ENCODE measurements at regions not wholly inside any gene's neighbourhood (a gene's known extent, or its start where the extent isn't known, plus 50 kb on each side); places are given as distances from the start of the nearest gene placed in this dataset.

DNA sequence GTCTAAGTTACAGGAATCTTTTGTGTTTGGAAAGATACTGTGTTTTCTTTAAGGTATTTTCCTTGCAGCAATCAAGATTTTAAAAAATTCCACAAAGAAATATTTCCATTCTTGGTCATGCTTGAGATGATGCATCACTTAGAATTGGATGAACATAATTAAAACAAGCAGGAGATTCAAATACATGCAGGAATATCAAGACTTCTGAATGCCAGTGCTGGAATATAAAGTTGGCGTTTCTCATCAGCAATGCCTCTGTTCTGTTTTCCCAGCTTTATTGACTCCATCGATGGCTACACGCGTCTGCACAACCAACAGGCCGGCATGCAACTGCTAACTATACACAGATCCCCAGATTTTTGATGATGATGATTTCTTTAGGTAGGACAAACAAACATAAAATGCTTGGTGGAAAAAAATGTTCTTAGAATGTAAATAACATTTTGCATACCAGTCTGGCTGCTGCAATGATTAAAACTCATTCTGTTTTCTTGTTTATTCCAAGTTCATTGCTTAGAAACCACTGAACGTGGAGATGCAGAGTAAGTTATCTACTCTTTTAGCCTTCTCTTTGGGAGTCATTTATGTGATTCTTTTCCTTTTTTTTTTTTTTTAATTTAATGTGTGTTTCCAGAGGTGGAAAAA lies 91.3 kb upstream of the FAM171A1 start:
- no peak overlapping the region for H3K4me3 ChIP-seq
- H3K27ac ChIP-seq, result no peak overlapping the region
- no peaks in the 10 kb centered on the region for H3K9me3 ChIP-seq
- WGBS, 2 donors (ENCODE audit: low coverage in 1 of 2), result 90% methylated on average over 6 of the region's 6 CpGs
- intact Hi-C loops (cut with DNase I; ENCODE audit: low total_unique reads) (no loop called here), in situ Hi-C loops (cut with MboI; ENCODE audit: low pct_ligation_motif_present in 1 of 4, low pct_unique_long_range_greater_than_20kb in 1 of 4, low sequenced_read_pairs in 3 of 4) (no loop called here)
- no peaks in the 10 kb centered on the region for H3K36me3 ChIP-seq
- TF ChIP-seq POLR2A (IDR thresholded peaks at IDR 0.05) (no peak), EP300 (IDR thresholded peaks at IDR 0.05; ENCODE audit: low read depth) (no peak), CTCF (IDR thresholded peaks at IDR 0.05) (no peak), POLR2AphosphoS5 (IDR thresholded peaks at IDR 0.05) (no peak)
- no peak for DNase-seq
- H3K27me3 ChIP-seq, result peaks cover 2% of the 10 kb centered on the region
- no peaks in the 10 kb centered on the region for H3K4me1 ChIP-seq

DNA sequence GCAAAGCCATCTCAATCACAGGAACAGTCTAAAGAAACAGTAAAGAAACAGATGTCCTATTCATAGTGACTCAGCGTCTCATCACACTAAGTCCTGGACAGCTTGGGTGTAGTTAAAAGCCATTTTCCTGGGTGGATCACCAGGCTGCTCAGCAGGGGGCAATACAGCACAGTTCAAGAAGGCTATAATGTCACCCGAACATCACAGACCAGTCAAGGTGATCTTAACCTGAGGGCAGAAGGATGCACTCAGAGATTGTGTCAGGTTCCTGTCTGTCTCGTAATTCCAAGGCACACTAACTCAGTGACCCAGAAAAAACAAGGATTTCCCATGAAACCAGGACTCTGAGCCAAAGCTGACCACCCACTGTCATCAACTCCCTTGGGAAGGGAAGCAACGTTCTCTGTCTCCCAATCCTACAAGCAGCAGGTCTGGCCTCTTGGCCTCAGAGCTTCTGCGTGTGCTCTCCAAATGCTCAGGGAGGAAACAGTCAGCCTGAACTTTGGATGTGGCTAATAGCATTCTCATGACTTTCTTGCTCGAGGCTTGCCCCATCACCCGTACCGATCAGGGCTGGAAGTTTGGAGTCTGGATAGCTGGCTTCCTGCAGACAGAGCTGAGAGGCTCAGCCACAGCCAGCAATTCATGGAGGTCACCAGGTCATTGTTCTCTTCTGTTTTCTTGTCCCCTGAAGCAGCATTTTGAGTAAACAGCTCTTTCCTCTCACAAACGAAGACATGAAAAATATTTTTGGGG lies 90.4 kb upstream of the FAM171A1 start:
- 50 to 55% methylated on average over 1 to 9 of the region's 9 CpGs for WGBS, 2 donors (ENCODE audit: low coverage in 1 of 2)
- peak; percentile 18 for DNase-seq
- peak in 4 of 5 experiments; percentile 16 to 29 (median 20) for TF ChIP-seq CTCF (IDR thresholded peaks at IDR 0.05)
- TF ChIP-seq POLR2A (IDR thresholded peaks at IDR 0.05), result no peak
- Histone ChIP-seq H3K27me3 (peaks cover 2% of the 10 kb centered on the region), H3K27ac (no peak overlapping the region), H3K36me3 (no peaks in the 10 kb centered on the region), H3K4me3 (no peak overlapping the region), H3K9me3 (no peaks in the 10 kb centered on the region), H3K4me1 (no peaks in the 10 kb centered on the region)
- intact Hi-C loops (cut with DNase I; ENCODE audit: low total_unique reads), result no loop called here
- in situ Hi-C loops (cut with MboI; ENCODE audit: low pct_ligation_motif_present in 1 of 4, low pct_unique_long_range_greater_than_20kb in 1 of 4, low sequenced_read_pairs in 3 of 4), result no loop called here

DNA sequence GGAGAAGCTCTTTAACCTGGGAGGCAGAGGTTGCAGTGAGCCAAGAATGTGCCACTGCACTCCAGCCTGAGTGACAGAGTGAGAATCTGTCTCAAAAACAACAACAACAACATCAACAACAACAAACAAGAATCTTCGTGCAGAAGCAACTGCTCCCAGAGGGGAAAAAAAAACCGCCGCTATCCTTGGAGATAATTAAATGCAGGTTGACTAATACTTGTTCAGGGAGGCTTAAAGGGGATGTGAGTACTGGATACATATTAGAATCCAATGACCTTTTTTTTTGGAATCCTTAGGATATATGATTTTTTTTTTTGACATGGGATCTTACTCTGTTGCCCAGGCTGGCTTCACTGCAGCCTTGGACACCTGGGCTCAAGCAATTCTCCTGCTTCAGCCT lies 89.6 kb upstream of the FAM171A1 start:
- WGBS, 2 donors (ENCODE audit: low coverage in 1 of 2), result 79 to 83% methylated on average over 3 of the region's 3 CpGs
- Histone ChIP-seq H3K36me3 (no peaks in the 10 kb centered on the region), H3K4me1 (no peaks in the 10 kb centered on the region), H3K27ac (no peak overlapping the region), H3K4me3 (no peak overlapping the region), H3K27me3 (peaks cover 2% of the 10 kb centered on the region), H3K9me3 (no peaks in the 10 kb centered on the region)
- intact Hi-C loops (cut with DNase I; ENCODE audit: low total_unique reads) (no loop called here), in situ Hi-C loops (cut with MboI; ENCODE audit: low pct_ligation_motif_present in 1 of 4, low pct_unique_long_range_greater_than_20kb in 1 of 4, low sequenced_read_pairs in 3 of 4) (no loop called here)
- TF ChIP-seq POLR2A (IDR thresholded peaks at IDR 0.05) (no peak), CTCF (IDR thresholded peaks at IDR 0.05) (no peak), POLR2AphosphoS5 (IDR thresholded peaks at IDR 0.05) (no peak), EP300 (IDR thresholded peaks at IDR 0.05; ENCODE audit: low read depth) (no peak)
- DNase-seq, result no peak

- Histone ChIP-seq H3K9me3 (no peaks in the 10 kb centered on the region), H3K4me3 (no peak overlapping the region), H3K36me3 (no peaks in the 10 kb centered on the region), H3K4me1 (no peaks in the 10 kb centered on the region), H3K27ac (no peak overlapping the region), H3K27me3 (peaks cover 2% of the 10 kb centered on the region)
- 85 to 100% methylated on average over 1 of the region's 1 CpG for WGBS, 2 donors (ENCODE audit: low coverage in 1 of 2)
- in situ Hi-C loops (cut with MboI; ENCODE audit: low pct_ligation_motif_present in 1 of 4, low pct_unique_long_range_greater_than_20kb in 1 of 4, low sequenced_read_pairs in 3 of 4) (no loop called here), intact Hi-C loops (cut with DNase I; ENCODE audit: low total_unique reads) (no loop called here)
- TF ChIP-seq CTCF (IDR thresholded peaks at IDR 0.05) (no peak), POLR2A (IDR thresholded peaks at IDR 0.05) (no peak), POLR2AphosphoS5 (IDR thresholded peaks at IDR 0.05) (no peak), EP300 (IDR thresholded peaks at IDR 0.05; ENCODE audit: low read depth) (no peak)
- DNase-seq, result no peak
These were observed 88.1 kb upstream of the FAM171A1 start for GRCh38 chr10:15459218-15459617.
